ENCODE measurements at regions not wholly inside any gene's neighbourhood (a gene's known extent, or its start where the extent isn't known, plus 50 kb on each side); places are given as distances from the start of the nearest gene placed in this dataset.
"Not testable (repeated sequence)": the region's sequence is repeated elsewhere in the genome, so short reads cannot be mapped to it uniquely, and the experiment has no call there.

DNA sequence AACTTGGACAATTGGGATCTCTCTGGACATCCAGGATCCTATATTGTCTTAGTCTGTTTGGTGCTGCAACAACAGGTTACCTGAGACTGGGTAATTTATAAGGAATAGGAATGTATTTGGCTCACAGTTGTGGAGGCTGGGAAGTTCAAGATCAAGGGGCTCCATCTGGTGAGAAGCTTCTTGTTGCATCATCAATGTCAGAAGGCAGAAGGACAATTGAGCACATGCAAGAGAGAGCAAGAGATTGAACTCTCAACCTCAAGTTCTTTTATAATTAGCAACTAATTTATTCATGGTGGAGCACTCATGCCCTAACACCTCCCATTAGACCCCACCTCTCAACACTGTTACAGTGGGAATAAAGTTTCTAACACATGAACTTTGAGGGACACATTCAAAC is 124.7 kb upstream of the ETV3 start:
- no peak overlapping the region for H3K4me2 ChIP-seq (ENCODE audit: low read length)
- H3K4me1 ChIP-seq (ENCODE audit: control insufficient read depth, low read length): no peaks in the 10 kb centered on the region
- H3K79me2 ChIP-seq (ENCODE audit: control insufficient read depth, low read length): no peaks in the 10 kb centered on the region

DNA sequence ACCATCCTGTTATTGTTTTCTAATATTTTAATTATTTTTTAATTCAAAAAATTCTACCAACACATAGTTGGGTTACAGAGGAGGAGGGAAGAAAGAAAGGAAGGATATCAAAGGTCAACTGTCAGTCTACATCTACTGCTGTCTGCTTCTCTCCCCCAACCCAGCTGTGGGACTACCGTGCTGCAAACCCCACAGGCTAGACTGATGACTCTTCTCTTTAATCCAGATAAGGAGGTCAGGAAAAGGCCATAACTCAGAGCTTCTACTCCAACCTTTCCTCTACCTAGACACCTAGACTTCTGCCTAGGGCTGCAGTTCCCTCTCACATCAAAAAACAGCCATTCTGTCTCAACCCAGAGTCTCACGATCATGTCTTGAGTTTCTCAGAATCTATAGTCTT is 124.2 kb upstream of the ETV3 start:
- Histone ChIP-seq H3F3A (ENCODE audit: control insufficient read depth, insufficient read depth) (no peaks in the 10 kb centered on the region), H3K27me3 (ENCODE audit: control insufficient read depth, low read length) (peaks cover 12% of the 10 kb centered on the region; the same call in 1 of the 2 replicates), H3K9me2 (replicated peaks; ENCODE audit: control insufficient read depth, low read length) (no peaks in the 10 kb centered on the region; the same call in 1 of the 2 replicates), H3K27ac (ENCODE audit: low read depth, low read length) (no peak overlapping the region), H3K36me3 (ENCODE audit: control insufficient read depth, low read length) (no peaks in the 10 kb centered on the region), H3K9me3 (ENCODE audit: control insufficient read depth, insufficient read depth, low read length) (no peaks in the 10 kb centered on the region), H4K20me1 (ENCODE audit: control insufficient read depth, insufficient read depth, low read depth, low read length) (no peaks in the 10 kb centered on the region), H3K4me3 (ENCODE audit: low read length) (no peak overlapping the region), H3K4me1 (ENCODE audit: control insufficient read depth, low read length) (no peaks in the 10 kb centered on the region), H3K79me2 (ENCODE audit: control insufficient read depth, low read length) (no peaks in the 10 kb centered on the region), H3K4me2 (ENCODE audit: low read length) (no peak overlapping the region)
- TF ChIP-seq EZH2phosphoT487 (IDR thresholded peaks at IDR 0.05; ENCODE audit: borderline replicate concordance, low read length): no peak
- TF ChIP-seq, protein P1, sequence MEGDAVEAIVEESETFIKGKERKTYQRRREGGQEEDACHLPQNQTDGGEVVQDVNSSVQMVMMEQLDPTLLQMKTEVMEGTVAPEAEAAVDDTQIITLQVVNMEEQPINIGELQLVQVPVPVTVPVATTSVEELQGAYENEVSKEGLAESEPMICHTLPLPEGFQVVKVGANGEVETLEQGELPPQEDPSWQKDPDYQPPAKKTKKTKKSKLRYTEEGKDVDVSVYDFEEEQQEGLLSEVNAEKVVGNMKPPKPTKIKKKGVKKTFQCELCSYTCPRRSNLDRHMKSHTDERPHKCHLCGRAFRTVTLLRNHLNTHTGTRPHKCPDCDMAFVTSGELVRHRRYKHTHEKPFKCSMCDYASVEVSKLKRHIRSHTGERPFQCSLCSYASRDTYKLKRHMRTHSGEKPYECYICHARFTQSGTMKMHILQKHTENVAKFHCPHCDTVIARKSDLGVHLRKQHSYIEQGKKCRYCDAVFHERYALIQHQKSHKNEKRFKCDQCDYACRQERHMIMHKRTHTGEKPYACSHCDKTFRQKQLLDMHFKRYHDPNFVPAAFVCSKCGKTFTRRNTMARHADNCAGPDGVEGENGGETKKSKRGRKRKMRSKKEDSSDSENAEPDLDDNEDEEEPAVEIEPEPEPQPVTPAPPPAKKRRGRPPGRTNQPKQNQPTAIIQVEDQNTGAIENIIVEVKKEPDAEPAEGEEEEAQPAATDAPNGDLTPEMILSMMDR (IDR thresholded peaks at IDR 0.05; ENCODE audit: low read depth, low read length, poor library complexity, severe bottlenecking): no peak

More for the DNA sequence above, 124.7 kb upstream of the ETV3 start:
- H3K36me3 ChIP-seq (ENCODE audit: control insufficient read depth, low read length): no peaks in the 10 kb centered on the region
- no peak overlapping the region for H3K27ac ChIP-seq (ENCODE audit: low read depth, low read length)
- no peaks in the 10 kb centered on the region for H3K9me3 ChIP-seq (ENCODE audit: control insufficient read depth, insufficient read depth, low read length)
- no peaks in the 10 kb centered on the region for H3F3A ChIP-seq (ENCODE audit: control insufficient read depth, insufficient read depth)
- peaks cover 15% of the 10 kb centered on the region; the same call in 1 of the 2 replicates for H3K27me3 ChIP-seq (ENCODE audit: control insufficient read depth, low read length)
- no peaks in the 10 kb centered on the region; the same call in 1 of the 2 replicates for H3K9me2 ChIP-seq (replicated peaks; ENCODE audit: control insufficient read depth, low read length)
- H3K4me3 ChIP-seq (ENCODE audit: low read length): no peak overlapping the region
- H4K20me1 ChIP-seq (ENCODE audit: control insufficient read depth, insufficient read depth, low read depth, low read length): no peaks in the 10 kb centered on the region
- TF ChIP-seq, protein P1 (IDR thresholded peaks at IDR 0.05; ENCODE audit: low read depth, low read length, poor library complexity, severe bottlenecking): no peak
- no peak for TF ChIP-seq EZH2phosphoT487 (IDR thresholded peaks at IDR 0.05; ENCODE audit: borderline replicate concordance, low read length)

DNA sequence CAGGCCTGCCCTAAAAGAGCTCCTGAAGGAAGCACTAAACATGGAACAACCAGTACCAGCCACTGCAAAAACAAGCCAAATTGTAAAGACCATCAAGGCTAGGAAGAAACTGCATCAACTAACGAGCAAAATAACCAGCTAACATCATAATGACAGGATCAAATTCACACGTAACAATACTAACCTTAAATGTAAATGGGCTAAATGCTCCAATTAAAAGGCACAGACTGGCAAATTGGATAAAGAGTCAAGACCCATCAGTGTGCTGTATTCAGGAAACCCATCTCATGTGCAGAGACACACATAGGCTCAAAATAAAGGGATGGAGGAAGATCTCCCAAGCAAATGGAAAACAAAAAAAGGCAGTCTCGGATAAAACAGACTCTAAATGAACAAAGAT is 117.7 kb upstream of the ETV3 start:
- H3K27ac ChIP-seq (ENCODE audit: low read depth, low read length): not testable (repeated sequence)

DNA sequence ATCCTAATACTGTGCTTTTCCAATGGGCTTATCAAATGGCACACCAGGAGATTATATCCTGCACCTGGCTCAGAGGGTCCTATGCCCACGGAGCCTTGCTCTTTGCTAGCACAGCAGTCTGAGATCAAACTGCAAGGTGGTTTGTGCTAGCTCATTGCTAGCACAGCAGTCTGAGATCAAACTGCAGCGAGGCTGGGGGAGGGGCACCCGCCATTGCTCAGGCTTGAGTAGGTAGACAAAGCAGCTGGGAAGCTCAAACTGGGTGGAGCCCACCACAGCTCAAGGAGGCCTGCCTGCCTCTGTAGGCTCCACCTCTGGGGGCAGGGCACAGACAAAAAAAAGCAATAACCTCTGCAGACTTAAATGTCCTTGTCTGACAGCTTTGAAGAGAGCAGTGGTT is 116.0 kb upstream of the ETV3 start:
- not testable (repeated sequence) for H3K4me2 ChIP-seq (ENCODE audit: low read length); H3K27ac ChIP-seq (ENCODE audit: low read depth, low read length); H4K20me1 ChIP-seq (ENCODE audit: control insufficient read depth, insufficient read depth, low read depth, low read length)

More for the DNA sequence above, 117.7 kb upstream of the ETV3 start:
- H3K4me3 ChIP-seq (ENCODE audit: low read length); H3K9me3 ChIP-seq (ENCODE audit: control insufficient read depth, insufficient read depth, low read length); H3F3A ChIP-seq (ENCODE audit: control insufficient read depth, insufficient read depth); H3K36me3 ChIP-seq (ENCODE audit: control insufficient read depth, low read length); H3K4me1 ChIP-seq (ENCODE audit: control insufficient read depth, low read length); H3K9me2 ChIP-seq (replicated peaks; ENCODE audit: control insufficient read depth, low read length); H4K20me1 ChIP-seq (ENCODE audit: control insufficient read depth, insufficient read depth, low read depth, low read length); H3K27me3 ChIP-seq (ENCODE audit: control insufficient read depth, low read length); H3K79me2 ChIP-seq (ENCODE audit: control insufficient read depth, low read length); H3K4me2 ChIP-seq (ENCODE audit: low read length): not testable (repeated sequence)

More for the DNA sequence above, 116.0 kb upstream of the ETV3 start:
- H3F3A ChIP-seq (ENCODE audit: control insufficient read depth, insufficient read depth); H3K9me3 ChIP-seq (ENCODE audit: control insufficient read depth, insufficient read depth, low read length); H3K4me3 ChIP-seq (ENCODE audit: low read length); H3K9me2 ChIP-seq (replicated peaks; ENCODE audit: control insufficient read depth, low read length); H3K27me3 ChIP-seq (ENCODE audit: control insufficient read depth, low read length); H3K79me2 ChIP-seq (ENCODE audit: control insufficient read depth, low read length); H3K36me3 ChIP-seq (ENCODE audit: control insufficient read depth, low read length); H3K4me1 ChIP-seq (ENCODE audit: control insufficient read depth, low read length): not testable (repeated sequence)
